HEK293T (cell line): ENCODE measurements at regions not wholly inside any gene's neighbourhood (a gene's known extent, or its start where the extent isn't known, plus 50 kb on each side); places are given as distances from the start of the nearest gene placed in this dataset.

ENCODE experiments used
- BHLHE40 ChIP-seq: fragments of 450-650 bp; IDR thresholded peaks from 2 replicates; pipeline ENCODE4 v1.6.1; 2016; ENCODE audit warnings: mild to moderate bottlenecking, moderate library complexity, borderline replicate concordance
- ELF4 ChIP-seq: fragments of 450-650 bp; IDR thresholded peaks from 2 replicates; pipeline ENCODE4 v1.6.1; 2017; ENCODE audit warnings: antibody characterized with exemption
- FOXM1 ChIP-seq: fragments of 450-650 bp; IDR thresholded peaks from 2 replicates; pipeline ENCODE4 v1.6.1; 2017; ENCODE audit warnings: mild to moderate bottlenecking, borderline replicate concordance
- LEF1 ChIP-seq: fragments of 450-650 bp; IDR thresholded peaks from 2 replicates; pipeline ENCODE4 v1.6.1; 2017; ENCODE audit warnings: mild to moderate bottlenecking, borderline replicate concordance
- NFRKB ChIP-seq: fragments of 450-650 bp; IDR thresholded peaks from 2 replicates; pipeline ENCODE4 v1.6.1; 2016; ENCODE audit warnings: mild to moderate bottlenecking, moderate library complexity
- SP1 ChIP-seq: fragments of 450-650 bp; IDR thresholded peaks from 2 replicates; pipeline ENCODE4 v1.6.1; 2017
- SUZ12 ChIP-seq: fragments of 450-650 bp; IDR thresholded peaks from 2 replicates; pipeline ENCODE4 v1.6.1; 2016; ENCODE audit warnings: mild to moderate bottlenecking

GRCh38 chr2:228629251-228629650, 447.8 kb upstream of the SPHKAP start:
- TF ChIP-seq NFRKB (no peak), SUZ12 (no peak), SP1 (no peak), ELF4 (no peak), BHLHE40 (no peak), FOXM1 (no peak), LEF1 (no peak)
